Nephron progenitor cell (in vitro differentiated cells): ENCODE measurements at regions not wholly inside any gene's neighbourhood (a gene's known extent, or its start where the extent isn't known, plus 50 kb on each side); places are given as distances from the start of the nearest gene placed in this dataset.

Experiments used
- DNase-seq: peaks from one replicate; pipeline ENCODE4 v3.0.0; 2021
- H3K27ac Mint-ChIP-seq: 2 replicates; pipeline ENCODE4 v1.8.0; 2021; ENCODE audit warnings: mild to moderate bottlenecking, moderate library complexity, mixed read lengths
- H3K27me3 Mint-ChIP-seq: 2 replicates; pipeline ENCODE4 v1.8.0; 2021; ENCODE audit warnings: mild to moderate bottlenecking, low read depth, mixed read lengths; ENCODE audit not compliant: poor library complexity
- H3K36me3 Mint-ChIP-seq: 2 replicates; pipeline ENCODE4 v1.8.0; 2021; ENCODE audit warnings: low read depth, mixed read lengths
- H3K4me1 Mint-ChIP-seq: 2 replicates; pipeline ENCODE4 v1.8.0; 2021; ENCODE audit warnings: mixed read lengths
- H3K4me3 Mint-ChIP-seq: 2 replicates; pipeline ENCODE4 v1.8.0; 2021; ENCODE audit warnings: mild to moderate bottlenecking, moderate library complexity, mixed read lengths
- H3K9me3 Mint-ChIP-seq: 2 replicates; pipeline ENCODE4 v1.8.0; 2021; ENCODE audit warnings: mild to moderate bottlenecking, moderate library complexity, mixed read lengths
- CTCF ChIP-seq: fragments of 200-600 bp; sonication (generic); IDR thresholded peaks from 2 replicates; pipeline ENCODE4 v1.5.0; 2021; ENCODE audit warnings: antibody characterized with exemption

GRCh38 chr4:22238742-22239141 is 277.1 kb downstream of the ADGRA3 start:
- Mint-ChIP-seq H3K36me3 (no peaks in the 10 kb centered on the region), H3K9me3 (peaks cover 19% of the 10 kb centered on the region), H3K27ac (no peak overlapping the region), H3K4me1 (peaks cover 32% of the 10 kb centered on the region), H3K27me3 (peaks cover 7% of the 10 kb centered on the region), H3K4me3 (no peak overlapping the region)
- peak; percentile 8 for DNase-seq
- peak; percentile 38 for TF ChIP-seq CTCF

- Mint-ChIP-seq H3K27ac (no peak overlapping the region), H3K36me3 (no peaks in the 10 kb centered on the region), H3K4me3 (peak overlapping the region; percentile 67), H3K27me3 (peaks cover 7% of the 10 kb centered on the region), H3K4me1 (peaks cover 32% of the 10 kb centered on the region), H3K9me3 (peaks cover 12% of the 10 kb centered on the region)
- no peak for DNase-seq
- TF ChIP-seq CTCF, result no peak
Measured at GRCh38 chr4:22237846-22238494, 277.9 kb downstream of the ADGRA3 start.

GRCh38 chr4:22237155-22237751 is 278.6 kb downstream of the ADGRA3 start:
- peaks cover 8% of the 10 kb centered on the region for H3K9me3 Mint-ChIP-seq
- DNase-seq, result peak; percentile 40
- H3K27ac Mint-ChIP-seq, result no peak overlapping the region
- H3K27me3 Mint-ChIP-seq, result peaks cover 7% of the 10 kb centered on the region
- peaks cover 32% of the 10 kb centered on the region for H3K4me1 Mint-ChIP-seq
- H3K4me3 Mint-ChIP-seq, result no peak overlapping the region
- H3K36me3 Mint-ChIP-seq, result no peaks in the 10 kb centered on the region
- peak; percentile 43 for TF ChIP-seq CTCF

- Mint-ChIP-seq H3K36me3 (no peaks in the 10 kb centered on the region), H3K27ac (no peak overlapping the region), H3K27me3 (peaks cover 7% of the 10 kb centered on the region), H3K4me3 (no peak overlapping the region), H3K9me3 (peaks cover 8% of the 10 kb centered on the region), H3K4me1 (peaks cover 32% of the 10 kb centered on the region)
- DNase-seq, result no peak
- no peak for TF ChIP-seq CTCF
Measured at GRCh38 chr4:22235698-22236097, 280.2 kb downstream of the ADGRA3 start.

GRCh38 chr4:22233230-22233629 is 282.6 kb downstream of the ADGRA3 start:
- Mint-ChIP-seq H3K27ac (no peak overlapping the region), H3K27me3 (peaks cover 7% of the 10 kb centered on the region), H3K36me3 (no peaks in the 10 kb centered on the region), H3K4me1 (peaks cover 26% of the 10 kb centered on the region), H3K4me3 (no peak overlapping the region), H3K9me3 (no peaks in the 10 kb centered on the region)
- DNase-seq, result no peak
- no peak for TF ChIP-seq CTCF

GRCh38 chr4:22220965-22221364 is 272.4 kb upstream of the KCNIP4 start:
- Mint-ChIP-seq H3K4me3 (no peak overlapping the region), H3K27ac (no peak overlapping the region), H3K36me3 (no peaks in the 10 kb centered on the region), H3K9me3 (no peaks in the 10 kb centered on the region), H3K27me3 (peaks cover 3% of the 10 kb centered on the region), H3K4me1 (peaks cover 6% of the 10 kb centered on the region)
- no peak for TF ChIP-seq CTCF
- DNase-seq, result no peak
